CD14-positive monocyte (primary cell): ENCODE measurements at regions not wholly inside any gene's neighbourhood (a gene's known extent, or its start where the extent isn't known, plus 50 kb on each side); places are given as distances from the start of the nearest gene placed in this dataset.

ENCODE experiments used
- DNase-seq, 3 donors: peaks; one replicate each; pipeline ENCODE4 v3.0.0-alpha.2; 2011 to 2022
- H2AFZ ChIP-seq: 2 replicates; pipeline ENCODE4 v1.6.0; 2012; ENCODE audit warnings: mild to moderate bottlenecking, low read depth, low read length, inconsistent platforms; ENCODE audit not compliant: insufficient read depth, poor library complexity, severe bottlenecking
- H3K27ac ChIP-seq, 2 donors: 1 replicate in 1 of 2; 2 replicates in 1 of 2; pipeline ENCODE4 v1.5.1; 2012 to 2013; ENCODE audit warnings: low read length in 2 of 2, control low read depth in 1 of 2, inconsistent platforms in 1 of 2, low read depth in 1 of 2, mild to moderate bottlenecking in 1 of 2
- H3K27me3 ChIP-seq, 2 donors: one replicate each; pipeline versions ENCODE4 v1.6.0 to v1.6.1; 2011 to 2013; ENCODE audit warnings: low read length in 2 of 2; ENCODE audit not compliant: control insufficient read depth in 2 of 2, insufficient read depth in 2 of 2
- H3K36me3 ChIP-seq, 2 donors: replicated peaks in 1 of 2; 1 replicate in 1 of 2; 2 replicates in 1 of 2; pipeline versions ENCODE4 v1.5.1 to v1.6.1; 2012 to 2013; ENCODE audit warnings: low read length in 2 of 2, control low read depth in 1 of 2, inconsistent platforms in 1 of 2, mild to moderate bottlenecking in 1 of 2; ENCODE audit not compliant: insufficient read depth in 2 of 2, control insufficient read depth in 1 of 2
- H3K4me1 ChIP-seq, 2 donors: 1 replicate in 1 of 2; 2 replicates in 1 of 2; pipeline versions ENCODE4 v1.5.1 to v1.6.1; 2012 to 2013; ENCODE audit warnings: low read length in 2 of 2, control low read depth in 1 of 2, inconsistent platforms in 1 of 2, mild to moderate bottlenecking in 1 of 2, moderate library complexity in 1 of 2; ENCODE audit not compliant: insufficient read depth in 2 of 2, control insufficient read depth in 1 of 2
- H3K4me2 ChIP-seq: replicated peaks from 2 replicates; pipeline ENCODE3; 2012; ENCODE audit warnings: low read length, moderate library complexity, mild to moderate bottlenecking; ENCODE audit not compliant: poor library complexity, severe bottlenecking; ENCODE audit errors: extremely low read depth
- H3K4me3 ChIP-seq, 3 experiments: fragments of 200-600 bp in 1 of 3; sonication (generic) in 1 of 3; replicated peaks in 1 of 3; 1 replicate in 2 of 3; 2 replicates in 1 of 3; pipeline ENCODE4 v1.5.1; 2011 to 2013; ENCODE audit warnings: low read length in 3 of 3, mild to moderate bottlenecking in 3 of 3, control low read depth in 2 of 3, low read depth in 2 of 3, inconsistent platforms in 1 of 3, moderate library complexity in 1 of 3
- H3K79me2 ChIP-seq: 2 replicates; pipeline ENCODE4 v1.6.0; 2012; ENCODE audit warnings: mild to moderate bottlenecking, control low read depth, inconsistent platforms, low read length, moderate library complexity; ENCODE audit not compliant: insufficient read depth
- H3K9ac ChIP-seq: 2 replicates; pipeline ENCODE4 v1.6.0; 2017; ENCODE audit warnings: low read length, mild to moderate bottlenecking; ENCODE audit not compliant: insufficient read depth, poor library complexity, severe bottlenecking
- H3K9me3 ChIP-seq, 2 donors: replicated peaks in 1 of 2; 1 replicate in 1 of 2; 2 replicates in 1 of 2; pipeline versions ENCODE4 v1.5.1 to v1.6.1; 2012 to 2013; ENCODE audit warnings: low read length in 2 of 2, control low read depth in 1 of 2; ENCODE audit not compliant: control insufficient read depth in 1 of 2, insufficient read depth in 1 of 2
- H4K20me1 ChIP-seq: 2 replicates; pipeline ENCODE4 v1.6.0; 2012; ENCODE audit warnings: mild to moderate bottlenecking, low read length, control low read depth, moderate library complexity; ENCODE audit not compliant: insufficient read depth
- H3K27ac Mint-ChIP-seq, 7 donors: one replicate each; pipeline ENCODE4 v1.8.0; 2020; ENCODE audit warnings: mild to moderate bottlenecking in 7 of 7, mixed read lengths in 7 of 7, moderate library complexity in 6 of 7, inconsistent platforms in 2 of 7
- H3K27me3 Mint-ChIP-seq, 3 donors: one replicate each; pipeline ENCODE4 v1.8.0; 2021 to 2022; ENCODE audit warnings: low read depth in 3 of 3, mild to moderate bottlenecking in 3 of 3, mixed read lengths in 3 of 3, moderate library complexity in 3 of 3, inconsistent platforms in 1 of 3
- H3K36me3 Mint-ChIP-seq, 2 donors: one replicate each; pipeline ENCODE4 v1.8.0; 2020; ENCODE audit warnings: mixed read lengths in 2 of 2, inconsistent platforms in 1 of 2, mild to moderate bottlenecking in 1 of 2
- H3K4me1 Mint-ChIP-seq: one replicate; pipeline ENCODE4 v1.8.0; 2020; ENCODE audit warnings: mild to moderate bottlenecking, mixed read lengths
- H3K4me3 Mint-ChIP-seq, 2 donors: one replicate each; pipeline ENCODE4 v1.8.0; 2020; ENCODE audit warnings: mild to moderate bottlenecking in 2 of 2, mixed read lengths in 2 of 2, moderate library complexity in 1 of 2
- H3K9me3 Mint-ChIP-seq, 7 donors: one replicate each; pipeline ENCODE4 v1.8.0; 2020 to 2022; ENCODE audit warnings: mixed read lengths in 7 of 7, mild to moderate bottlenecking in 6 of 7, moderate library complexity in 6 of 7, inconsistent platforms in 2 of 7
- WGBS: methylation state at CpG from one replicate; pipeline ENCODE4 v1.1.5; 2013; ENCODE audit warnings: missing lambda C conversion rate; ENCODE audit not compliant: insufficient coverage; 5-methylcytosine and 5-hydroxymethylcytosine counted together
- intact Hi-C, 2 donors: fragments of 100-400 bp; cut with micrococcal nuclease; formaldehyde crosslinking; loops; one replicate each; pipeline versions ENCODE4 v1.15.0 to v1.15.1; 2023
- TF ChIP-seq, protein P1 (sequence below): fragments of 200-600 bp; IDR thresholded peaks from one replicate; pipeline ENCODE4 v1.8.0; 2022; ENCODE audit warnings: antibody characterized with exemption, mild to moderate bottlenecking

DNA sequence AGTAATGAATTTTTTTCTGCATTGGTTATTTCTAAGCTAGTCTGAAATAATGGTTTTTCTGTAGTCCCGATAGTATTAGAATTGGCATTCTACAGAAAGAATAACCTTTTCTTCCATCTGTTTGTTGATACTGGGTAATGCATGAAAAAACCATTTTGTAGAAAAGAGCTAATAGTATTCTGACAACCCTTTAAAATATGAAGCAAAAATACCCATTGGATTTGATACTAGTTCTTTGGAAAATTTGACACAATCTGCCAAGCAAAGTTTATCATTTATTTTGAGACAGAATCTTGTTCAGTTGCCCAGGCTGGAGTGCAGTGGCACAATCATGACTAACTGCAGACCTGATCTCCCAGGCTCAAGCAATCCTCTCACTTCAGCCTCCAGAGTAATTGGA, 366.8 kb upstream of the MON1B start:
- Histone ChIP-seq H3K4me2 (no peak overlapping the region), H3K9me3 (no peaks in the 10 kb centered on the region), H3K79me2 (no peaks in the 10 kb centered on the region), H3K9ac (no peak overlapping the region), H3K27ac (no peak overlapping the region), H2AFZ (no peak overlapping the region), H3K4me3 (no peak overlapping the region), H3K36me3 (no peaks in the 10 kb centered on the region), H4K20me1 (no peaks in the 10 kb centered on the region), H3K4me1 (no peaks in the 10 kb centered on the region), H3K27me3 (no peaks in the 10 kb centered on the region)
- no CpG with 5 or more reads among the region's 1 CpG for WGBS
- intact Hi-C loops: no loop called here
- Mint-ChIP-seq H3K27me3 (no peaks in the 10 kb centered on the region), H3K4me1 (no peaks in the 10 kb centered on the region), H3K9me3 (peaks cover 0 to 10% (median 2%) of the 10 kb centered on the region in 7 donors), H3K27ac (no peak overlapping the region), H3K4me3 (no peak overlapping the region), H3K36me3 (no peaks in the 10 kb centered on the region)
- DNase-seq: no peak
- TF ChIP-seq, protein P1, sequence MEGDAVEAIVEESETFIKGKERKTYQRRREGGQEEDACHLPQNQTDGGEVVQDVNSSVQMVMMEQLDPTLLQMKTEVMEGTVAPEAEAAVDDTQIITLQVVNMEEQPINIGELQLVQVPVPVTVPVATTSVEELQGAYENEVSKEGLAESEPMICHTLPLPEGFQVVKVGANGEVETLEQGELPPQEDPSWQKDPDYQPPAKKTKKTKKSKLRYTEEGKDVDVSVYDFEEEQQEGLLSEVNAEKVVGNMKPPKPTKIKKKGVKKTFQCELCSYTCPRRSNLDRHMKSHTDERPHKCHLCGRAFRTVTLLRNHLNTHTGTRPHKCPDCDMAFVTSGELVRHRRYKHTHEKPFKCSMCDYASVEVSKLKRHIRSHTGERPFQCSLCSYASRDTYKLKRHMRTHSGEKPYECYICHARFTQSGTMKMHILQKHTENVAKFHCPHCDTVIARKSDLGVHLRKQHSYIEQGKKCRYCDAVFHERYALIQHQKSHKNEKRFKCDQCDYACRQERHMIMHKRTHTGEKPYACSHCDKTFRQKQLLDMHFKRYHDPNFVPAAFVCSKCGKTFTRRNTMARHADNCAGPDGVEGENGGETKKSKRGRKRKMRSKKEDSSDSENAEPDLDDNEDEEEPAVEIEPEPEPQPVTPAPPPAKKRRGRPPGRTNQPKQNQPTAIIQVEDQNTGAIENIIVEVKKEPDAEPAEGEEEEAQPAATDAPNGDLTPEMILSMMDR: no peak

GRCh38 chr16:76824791-76825190, 366.2 kb upstream of the MON1B start:
- TF ChIP-seq, protein P1: no peak
- WGBS: no CpG with 5 or more reads among the region's 2 CpGs
- H3K4me3 ChIP-seq: no peak overlapping the region
- no peak overlapping the region for H3K9ac ChIP-seq
- no peaks in the 10 kb centered on the region for H3K36me3 Mint-ChIP-seq
- peaks cover 0 to 10% (median 3%) of the 10 kb centered on the region in 7 donors for H3K9me3 Mint-ChIP-seq
- no peak overlapping the region for H3K27ac ChIP-seq
- no peak overlapping the region for H3K4me3 Mint-ChIP-seq
- H3K9me3 ChIP-seq: no peaks in the 10 kb centered on the region
- H2AFZ ChIP-seq: no peak overlapping the region
- no peaks in the 10 kb centered on the region for H3K4me1 ChIP-seq
- H4K20me1 ChIP-seq: no peaks in the 10 kb centered on the region
- intact Hi-C loops: no loop called here
- no peaks in the 10 kb centered on the region for H3K27me3 Mint-ChIP-seq
- no peaks in the 10 kb centered on the region for H3K27me3 ChIP-seq
- H3K79me2 ChIP-seq: no peaks in the 10 kb centered on the region
- H3K4me2 ChIP-seq: no peak overlapping the region
- H3K36me3 ChIP-seq: no peaks in the 10 kb centered on the region
- H3K4me1 Mint-ChIP-seq: no peaks in the 10 kb centered on the region
- no peak overlapping the region for H3K27ac Mint-ChIP-seq
- no peak for DNase-seq
